Hippocampal formation (tissue), 2 donors: ENCODE measurements at regions not wholly inside any gene's neighbourhood (a gene's known extent, or its start where the extent isn't known, plus 50 kb on each side); places are given as distances from the start of the nearest gene placed in this dataset.
"Not testable (repeated sequence)": the region's sequence is repeated elsewhere in the genome, so short reads cannot be mapped to it uniquely, and the experiment has no call there.

ENCODE experiments used
- DNase-seq, 2 donors: peaks; one replicate each; lab custom pipeline; 2025; lab: John Stamatoyannopoulos, UW

DNA sequence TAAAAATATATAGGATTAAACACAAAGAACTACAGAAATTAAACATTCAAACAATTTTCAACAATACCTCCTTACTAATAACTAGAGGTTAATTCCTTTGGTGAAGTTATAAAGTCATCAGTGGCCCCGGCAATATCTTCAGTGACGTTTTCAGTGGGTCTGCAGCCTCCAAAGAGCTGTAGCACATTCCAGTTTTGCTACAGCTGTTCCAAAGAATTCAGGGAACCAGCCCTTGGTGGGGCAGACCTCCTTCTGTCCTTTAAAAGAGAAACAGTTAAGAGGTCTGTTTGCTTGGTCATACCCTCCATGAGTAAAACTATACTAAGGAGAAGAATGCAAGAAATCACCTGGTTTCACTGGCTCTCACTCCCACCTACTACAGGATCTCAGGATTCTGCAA, 99.2 kb upstream of the ZDHHC17 start:
- no peak for DNase-seq

DNA sequence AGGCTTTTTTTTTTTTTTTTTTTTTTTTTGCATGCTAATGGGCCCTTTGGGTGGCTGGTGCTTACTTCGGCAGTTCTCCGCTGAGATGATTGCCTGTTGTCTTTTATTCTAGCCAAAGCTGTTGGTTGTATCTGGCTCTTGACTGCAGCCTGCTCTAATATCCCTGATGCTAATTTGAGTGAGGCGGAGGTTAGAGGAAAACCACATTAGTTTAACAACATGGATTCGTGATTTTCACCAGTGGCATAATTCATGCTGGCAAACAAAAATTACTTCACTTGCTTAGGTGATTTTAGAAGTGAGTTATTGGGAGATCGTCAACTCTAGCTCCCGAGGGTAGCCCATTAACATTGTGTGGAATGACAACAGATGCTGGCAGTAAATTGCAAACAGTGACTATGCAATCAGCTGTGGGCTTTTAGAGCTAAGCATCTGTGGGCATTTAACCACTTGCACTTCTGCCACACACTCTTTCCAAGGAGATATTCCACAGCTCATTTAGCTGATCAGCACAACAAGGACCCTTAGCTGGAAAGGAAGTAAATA, 97.6 kb upstream of the ZDHHC17 start:
- no peak for DNase-seq

DNA sequence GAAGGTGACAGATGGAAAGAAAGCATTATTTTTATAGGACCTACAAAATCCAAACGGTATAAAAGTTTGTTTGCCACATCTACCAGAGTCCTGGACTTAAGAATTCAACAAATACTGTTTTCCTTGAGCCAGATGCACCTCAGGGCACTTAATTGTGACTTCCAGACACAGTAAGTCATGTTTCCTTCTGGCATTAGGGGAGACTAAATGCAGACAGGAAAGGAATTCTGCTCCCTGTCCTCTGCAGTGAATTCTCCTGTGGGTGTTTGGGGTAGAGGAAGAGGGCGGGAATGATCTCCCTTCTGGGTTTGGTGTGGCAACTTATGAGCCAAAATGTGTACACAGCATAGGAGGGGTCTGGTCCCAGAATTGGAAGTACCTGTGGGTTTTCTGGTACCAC, 93.9 kb upstream of the ZDHHC17 start:
- no peak for DNase-seq

DNA sequence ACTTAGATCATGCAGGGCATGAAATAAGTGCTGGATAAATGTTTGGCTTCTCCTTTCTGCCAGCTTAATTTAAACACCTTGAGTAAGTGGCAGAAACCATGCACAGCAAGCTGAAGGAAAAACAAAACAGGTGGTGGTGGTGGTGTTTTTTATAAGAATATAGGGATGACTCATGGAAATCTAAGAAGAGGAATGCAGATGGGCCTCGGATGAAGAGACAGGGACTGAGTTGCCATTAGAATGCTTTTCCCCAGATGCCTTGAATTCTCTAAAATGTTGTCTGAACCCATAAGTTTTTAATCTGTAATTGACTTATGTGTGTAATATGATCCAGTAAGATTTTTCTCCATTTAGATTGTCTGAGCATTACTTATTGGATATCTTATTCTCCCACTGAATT, 93.1 kb upstream of the ZDHHC17 start:
- DNase-seq, result no peak

DNA sequence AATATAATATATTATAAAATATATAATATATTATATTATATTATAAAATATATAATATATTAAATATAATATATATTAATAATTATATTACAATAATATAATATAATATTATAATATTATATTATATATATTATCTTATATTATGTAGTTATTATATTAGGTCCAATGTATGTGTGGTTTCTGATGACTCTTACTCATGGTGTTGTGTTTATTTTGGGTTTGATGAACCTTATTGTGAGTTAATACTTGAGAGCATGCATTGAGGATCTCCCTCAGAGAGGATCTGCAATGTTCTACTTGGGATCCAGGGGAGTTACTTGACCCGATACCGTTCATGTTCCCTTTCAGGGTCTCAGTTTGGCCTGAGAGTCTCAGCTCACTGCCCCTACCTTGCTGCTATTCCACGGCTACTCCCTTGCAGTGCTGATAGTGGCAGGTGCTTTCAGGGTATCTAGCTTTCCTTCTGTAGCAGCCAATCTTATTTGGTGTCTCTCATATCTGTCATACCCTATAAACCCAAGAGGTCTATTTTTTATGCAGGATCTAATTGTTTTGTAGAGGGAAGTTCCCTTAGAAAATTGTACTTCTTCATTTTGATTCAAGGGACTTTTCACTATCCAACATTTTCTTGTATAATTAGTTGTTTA, 89.1 kb upstream of the ZDHHC17 start:
- DNase-seq, result no peak

DNA sequence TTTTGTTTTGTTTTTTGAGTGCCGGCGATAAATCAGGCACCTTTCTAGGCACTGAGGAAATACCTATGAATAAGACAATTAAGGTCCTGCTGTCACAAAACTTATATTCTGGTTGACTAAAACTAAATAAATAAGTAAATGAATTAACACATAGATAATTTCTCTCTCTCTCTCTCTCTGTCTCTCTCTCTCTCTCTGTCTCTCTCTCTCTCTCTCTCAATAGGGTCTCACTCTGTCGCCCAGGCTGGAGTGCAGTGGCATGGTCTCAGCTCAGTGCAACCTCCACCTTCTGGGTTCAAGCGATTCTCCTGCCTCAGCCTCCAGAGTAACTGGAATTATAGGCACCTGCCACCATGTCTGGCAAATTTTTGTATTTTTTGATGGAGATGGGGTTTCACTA, 87.7 kb upstream of the ZDHHC17 start:
- not testable (repeated sequence) for DNase-seq

DNA sequence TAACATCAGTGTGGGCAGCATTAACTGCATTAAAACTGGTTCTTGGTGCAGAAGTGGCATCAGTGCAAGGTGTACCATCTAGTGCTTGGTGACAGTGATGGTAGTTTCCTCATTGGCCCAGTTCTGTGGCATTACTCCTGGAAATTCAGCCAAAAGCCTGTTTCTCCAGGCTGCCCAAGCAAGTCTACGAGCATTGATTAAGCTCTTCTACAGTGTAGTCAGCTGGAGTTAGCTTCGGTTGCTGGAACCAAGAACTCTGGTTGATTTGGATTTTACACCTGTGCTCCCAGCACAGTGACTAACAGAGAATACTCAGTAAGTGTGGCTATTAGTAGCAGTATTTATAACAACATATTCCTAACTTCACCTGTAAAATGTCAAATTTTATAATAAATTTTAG, 84.9 kb upstream of the ZDHHC17 start:
- DNase-seq, result no peak

DNA sequence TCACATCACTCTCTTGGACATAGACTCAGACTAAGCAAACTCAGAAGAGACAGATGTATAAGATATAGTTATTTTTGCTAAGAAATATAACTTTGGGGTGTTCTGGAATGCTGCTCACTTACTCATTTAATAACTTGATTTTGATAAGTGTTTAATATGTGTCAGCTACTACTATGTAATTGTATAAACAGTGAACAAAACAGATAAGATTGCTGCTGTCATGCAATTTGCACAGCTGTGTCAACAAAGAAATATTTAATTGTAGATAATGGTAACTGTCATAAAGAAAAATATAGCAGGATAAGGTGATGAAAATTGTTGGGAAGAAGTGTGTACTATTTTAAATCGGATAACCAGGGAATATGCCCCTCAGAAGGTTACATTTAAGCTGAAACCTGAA, 84.1 kb upstream of the ZDHHC17 start:
- DNase-seq, result no peak

DNA sequence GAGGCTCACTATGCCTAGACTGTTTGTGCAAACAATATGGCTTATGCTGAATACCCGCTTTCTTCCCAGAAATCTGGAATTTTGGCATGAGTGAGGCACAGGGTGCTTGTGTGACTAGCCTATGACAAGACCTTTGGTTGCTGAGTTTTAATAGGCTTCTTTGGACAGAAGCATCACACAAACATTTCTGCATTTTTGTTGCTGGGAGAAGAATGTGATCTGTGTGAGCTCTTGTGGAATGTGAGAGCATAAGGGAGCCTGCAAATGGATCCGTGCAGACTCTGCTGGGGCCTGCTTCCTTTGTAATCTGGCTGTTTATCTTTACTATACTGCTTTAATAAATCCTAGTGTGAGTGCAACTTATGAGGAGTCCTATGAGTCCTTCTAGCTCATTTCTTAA, 83.0 kb upstream of the ZDHHC17 start:
- DNase-seq, result no peak

DNA sequence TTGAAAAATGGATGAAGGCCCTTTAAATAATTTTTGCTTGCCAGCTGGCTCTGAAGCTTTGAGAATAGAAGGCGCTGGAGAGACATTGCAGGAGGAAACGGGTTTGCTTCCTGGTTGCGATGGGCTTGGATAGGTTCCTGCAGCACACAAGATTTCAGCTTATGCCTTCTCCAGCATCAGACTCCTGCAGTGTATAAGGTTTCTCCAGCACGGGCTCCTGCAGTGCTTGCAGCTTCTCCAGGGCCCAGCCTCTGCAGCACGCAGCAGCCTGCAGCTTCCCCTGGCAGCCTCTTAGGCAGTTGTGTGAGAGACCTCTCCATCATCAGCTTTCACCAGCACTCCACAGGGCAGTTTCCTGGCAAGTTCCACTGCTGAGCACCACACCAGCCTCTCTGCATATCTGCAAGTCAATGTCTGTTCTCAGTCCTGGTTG, 78.7 kb upstream of the ZDHHC17 start:
- DNase-seq, result peak; percentile 25 to 37

DNA sequence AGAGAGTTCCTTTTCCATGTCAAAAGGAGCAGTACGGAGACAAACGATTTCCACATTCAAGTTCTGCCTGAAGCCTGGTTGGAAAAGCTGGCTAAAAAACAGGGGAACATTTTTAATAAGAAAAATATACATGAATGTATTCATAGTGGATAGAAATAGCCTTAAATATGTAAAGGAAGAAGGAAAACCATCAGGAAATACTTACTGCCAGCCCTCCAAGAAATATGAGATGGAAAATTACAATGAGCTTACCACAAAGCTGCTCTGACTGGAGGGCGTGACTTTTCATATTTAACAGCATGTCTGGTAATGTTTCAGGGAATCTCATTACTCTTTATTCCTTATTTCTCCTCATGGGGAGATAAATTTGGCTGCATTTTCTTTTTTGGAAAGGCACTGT, 75.9 kb upstream of the ZDHHC17 start:
- no peak for DNase-seq

DNA sequence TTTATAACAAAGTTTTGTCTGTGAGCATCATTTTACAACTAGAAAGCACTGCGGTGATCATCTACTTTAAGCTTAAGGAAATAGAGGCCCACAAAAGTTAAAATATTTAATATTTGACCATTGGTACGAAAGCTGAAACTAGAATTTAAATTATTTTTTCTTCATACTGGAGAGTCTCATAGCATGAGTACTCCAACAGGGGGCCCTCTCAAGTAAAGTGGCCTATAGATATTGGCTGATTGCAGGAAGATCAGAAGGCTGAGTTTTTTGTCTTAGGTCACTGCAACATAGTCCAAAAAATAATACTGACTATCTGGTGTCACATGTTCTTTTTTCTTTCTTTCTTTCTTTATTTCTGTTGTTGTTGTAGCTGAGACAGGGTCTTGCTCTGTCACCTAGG, 75.3 kb upstream of the ZDHHC17 start:
- DNase-seq, result no peak

DNA sequence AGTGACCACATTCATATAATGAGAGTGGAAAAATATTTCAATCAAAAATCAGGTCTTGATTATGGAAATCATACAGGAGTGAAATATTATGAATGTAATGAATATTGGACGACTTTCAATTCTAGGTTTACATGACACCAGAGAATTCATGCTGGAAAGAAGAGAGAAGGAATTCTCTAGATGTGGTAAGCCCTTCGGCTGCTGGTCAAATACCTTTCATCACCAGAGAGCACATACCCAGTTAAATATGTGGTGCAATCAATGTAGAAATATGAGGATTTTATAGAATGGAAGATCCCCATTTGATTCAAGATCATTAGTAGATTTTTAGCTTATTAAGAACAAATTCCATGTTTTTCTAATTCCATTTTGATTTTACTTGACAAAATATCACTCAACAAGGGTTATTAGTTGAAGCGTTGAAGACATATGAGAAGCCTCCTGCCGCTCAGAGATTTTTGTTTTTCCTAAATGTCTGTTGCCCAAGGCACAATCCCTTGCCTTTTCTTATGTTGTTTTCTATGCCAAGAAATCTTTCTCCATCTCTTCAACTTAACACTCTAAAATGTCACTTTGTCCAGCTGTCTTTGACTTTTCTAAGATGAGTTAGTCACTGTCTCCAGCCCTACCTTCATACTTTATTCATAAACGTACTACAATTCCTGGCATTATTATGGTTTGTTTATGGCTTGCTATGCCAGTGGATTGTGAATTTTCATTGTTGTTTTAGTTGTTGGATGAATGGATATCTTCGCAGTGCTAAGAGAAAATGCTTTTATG, 72.8 kb upstream of the ZDHHC17 start:
- DNase-seq, result no peak

DNA sequence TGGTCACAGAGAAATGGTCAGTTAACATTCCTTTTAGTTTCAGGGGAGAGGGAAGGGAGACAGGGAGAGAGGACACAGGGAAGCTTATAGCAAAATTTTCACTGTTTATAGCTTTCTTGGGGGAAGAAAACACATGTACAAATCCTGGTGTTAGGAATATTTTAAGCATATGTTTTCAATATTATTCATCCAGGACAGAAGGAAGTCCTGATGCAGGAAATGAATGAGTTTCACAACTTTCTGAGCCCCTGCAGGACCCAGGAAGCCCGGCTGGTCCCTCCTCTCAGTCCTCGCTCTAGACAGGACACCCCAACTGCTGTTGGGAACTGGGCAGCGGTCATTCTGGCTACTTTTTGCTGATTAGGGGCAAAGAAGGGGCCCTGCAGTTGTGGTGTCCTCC, 71.1 kb upstream of the ZDHHC17 start:
- no peak for DNase-seq

DNA sequence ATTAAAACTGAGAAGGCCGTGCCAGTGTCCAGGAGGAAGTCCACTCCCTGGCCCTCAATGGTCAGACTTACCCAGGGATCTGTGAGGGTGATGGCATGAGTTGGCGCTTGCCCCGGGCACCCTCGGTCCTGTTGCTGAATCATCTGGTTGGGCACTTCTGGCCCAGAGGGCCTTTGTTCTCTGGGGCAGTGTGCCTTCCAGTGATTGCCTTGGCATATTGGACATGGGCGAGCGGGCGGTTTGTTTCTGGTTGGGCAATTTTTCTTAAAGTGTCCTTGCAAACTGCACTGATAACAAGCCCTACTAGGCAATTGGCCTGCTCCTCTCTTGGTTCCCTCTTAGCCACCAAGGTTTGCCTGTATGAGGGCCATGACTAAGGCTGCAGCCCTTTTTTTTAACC, 69.5 kb upstream of the ZDHHC17 start:
- no peak for DNase-seq

DNA sequence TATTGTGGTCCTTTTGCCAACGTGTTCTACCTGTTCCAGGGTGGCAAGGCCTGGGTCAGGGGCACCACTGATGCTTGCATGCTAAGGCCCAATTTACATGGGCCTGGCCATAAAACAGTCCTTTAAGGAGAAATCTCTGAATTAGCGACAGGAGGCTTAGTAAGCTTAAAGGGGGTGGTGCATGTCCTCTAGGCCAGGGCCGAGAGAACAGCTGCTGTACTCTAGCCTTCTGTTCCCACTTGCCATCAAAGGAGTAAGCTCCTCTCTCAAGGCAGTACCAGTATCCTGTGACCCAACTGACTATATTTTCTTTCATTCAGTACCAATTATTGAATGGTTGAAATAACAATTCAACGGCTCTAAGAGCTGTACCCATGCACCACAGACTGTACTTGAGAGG, 67.7 kb upstream of the ZDHHC17 start:
- no peak for DNase-seq

DNA sequence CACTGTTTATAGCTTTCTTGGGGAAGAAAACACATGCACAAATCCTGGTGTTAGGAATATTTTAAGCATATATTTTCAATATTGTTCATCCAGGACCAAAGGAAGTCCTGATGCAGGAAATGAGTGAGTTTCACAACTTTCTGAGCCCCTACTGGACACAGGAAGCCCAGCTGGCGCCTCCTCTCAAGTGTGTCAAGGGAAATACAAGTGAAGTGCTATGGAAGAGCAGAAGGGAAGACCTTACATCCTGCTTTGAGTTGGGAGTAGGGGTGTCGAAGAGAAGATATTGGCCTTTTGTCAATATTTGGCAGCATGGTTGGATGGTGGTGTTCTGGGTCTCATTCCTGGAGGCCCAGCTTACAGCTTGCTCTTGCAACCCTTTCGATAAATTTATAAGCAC, 66.1 kb upstream of the ZDHHC17 start:
- DNase-seq, result no peak

DNA sequence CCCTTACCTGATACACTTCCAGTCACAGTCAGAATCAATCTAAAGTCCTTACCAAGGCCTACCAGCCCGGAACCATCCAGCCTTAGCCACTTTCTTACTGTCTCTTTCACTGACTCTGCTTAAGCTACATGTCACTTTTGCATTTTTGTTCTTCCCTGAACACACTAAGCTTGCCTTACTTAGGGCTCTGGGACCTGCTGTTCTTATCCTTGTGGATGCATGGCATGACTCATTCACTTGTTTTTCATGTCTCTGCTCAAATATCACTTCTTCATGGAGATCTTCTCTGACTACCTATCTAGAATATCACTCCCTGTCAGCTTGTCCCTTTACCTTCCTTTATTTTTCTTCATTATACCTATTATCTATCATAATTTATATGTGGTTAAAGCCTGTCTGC, 65.6 kb upstream of the ZDHHC17 start:
- no peak for DNase-seq

DNA sequence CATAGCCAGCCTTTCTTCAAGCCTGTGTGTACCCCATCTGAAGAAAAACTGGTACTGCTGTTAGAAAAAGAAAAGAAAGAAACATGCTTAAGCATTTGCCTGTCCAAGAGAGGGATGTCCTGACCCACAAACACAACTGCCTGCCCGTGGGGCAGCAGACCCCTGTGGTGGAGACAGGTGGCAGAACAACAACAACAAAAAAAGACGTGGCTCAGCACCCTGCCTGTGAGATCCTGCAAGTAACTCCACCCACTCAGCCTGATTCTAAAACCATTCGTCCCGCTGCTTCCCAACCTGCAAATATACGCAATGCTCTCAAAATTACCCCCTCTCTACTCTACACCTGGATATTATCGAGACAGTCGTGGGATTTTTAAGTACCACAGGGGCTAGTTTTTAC, 64.9 kb upstream of the ZDHHC17 start:
- no peak for DNase-seq

DNA sequence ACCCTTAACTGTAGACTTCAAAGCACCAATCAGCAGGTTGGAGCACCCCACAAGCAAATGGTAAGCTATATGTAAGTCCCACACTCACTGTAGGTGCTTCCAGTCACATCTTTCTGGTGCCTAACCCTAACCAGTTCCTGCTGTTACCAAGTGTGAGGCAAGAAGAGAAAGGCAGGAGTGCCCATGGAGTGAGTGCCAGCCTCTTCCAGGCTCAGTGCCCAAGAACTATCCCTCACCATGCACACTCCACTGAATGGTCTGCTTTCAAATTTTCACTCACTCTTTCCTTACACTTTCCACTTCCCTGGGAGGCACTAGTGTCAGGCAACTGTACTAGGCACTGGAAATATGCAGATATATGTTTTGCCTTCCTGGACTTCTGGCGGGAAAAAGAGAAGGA, 62.2 kb upstream of the ZDHHC17 start:
- no peak for DNase-seq

DNA sequence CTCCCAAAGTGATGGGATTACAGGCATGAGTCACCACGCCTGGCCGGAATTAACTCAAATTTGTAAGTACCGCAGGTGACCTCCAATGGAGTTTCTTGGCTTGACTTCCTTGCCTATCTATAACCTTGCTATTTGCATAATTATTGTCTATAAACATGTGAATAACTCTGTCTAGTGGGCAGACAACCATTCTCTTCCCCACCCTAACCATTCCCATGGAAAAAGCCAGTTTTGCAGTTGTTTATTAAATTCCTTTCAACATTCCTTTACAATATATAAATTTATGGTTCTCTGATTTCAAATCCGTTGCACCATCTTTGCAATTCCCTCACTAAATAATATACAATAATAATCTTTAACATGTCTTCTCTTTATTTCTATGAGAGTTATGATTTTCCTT, 61.0 kb upstream of the ZDHHC17 start:
- DNase-seq, result no peak

DNA sequence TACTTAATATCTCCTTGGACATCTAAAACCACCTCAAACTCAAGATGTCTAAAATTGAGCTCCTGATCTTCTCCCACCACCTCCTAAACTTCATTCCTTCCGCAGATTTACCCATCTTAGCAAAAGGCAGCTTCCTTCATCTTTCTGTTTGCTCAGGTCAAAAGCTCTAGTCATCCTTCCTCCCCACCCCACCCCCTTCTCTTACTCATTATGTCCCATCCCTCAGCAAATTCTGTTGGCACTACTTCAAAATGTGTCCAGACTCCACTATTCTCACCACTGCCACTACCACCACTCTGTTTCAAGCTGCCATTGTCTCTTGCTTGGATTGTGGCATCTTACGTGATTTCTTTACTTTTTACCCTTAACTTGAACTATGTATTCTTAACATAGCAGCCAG, 59.2 kb upstream of the ZDHHC17 start:
- no peak for DNase-seq

DNA sequence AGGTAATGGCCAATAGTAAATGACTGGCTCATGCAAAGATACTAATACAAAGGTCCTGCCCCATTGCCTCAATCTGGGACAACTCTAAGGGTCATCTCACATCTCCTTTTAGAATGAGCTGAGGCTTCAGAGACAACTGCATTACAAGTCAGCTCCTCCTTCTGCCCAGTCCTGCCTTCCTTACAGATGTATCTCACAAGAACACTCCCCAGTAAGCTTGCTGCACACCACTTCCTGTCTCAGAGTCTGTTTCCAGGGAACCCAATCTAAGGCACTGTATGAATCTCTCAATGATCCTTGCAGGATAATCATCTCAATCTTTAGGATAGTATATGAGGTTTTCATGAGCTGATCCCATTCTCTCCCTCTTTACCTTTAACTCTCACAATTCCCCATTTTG, 57.8 kb upstream of the ZDHHC17 start:
- no peak for DNase-seq

DNA sequence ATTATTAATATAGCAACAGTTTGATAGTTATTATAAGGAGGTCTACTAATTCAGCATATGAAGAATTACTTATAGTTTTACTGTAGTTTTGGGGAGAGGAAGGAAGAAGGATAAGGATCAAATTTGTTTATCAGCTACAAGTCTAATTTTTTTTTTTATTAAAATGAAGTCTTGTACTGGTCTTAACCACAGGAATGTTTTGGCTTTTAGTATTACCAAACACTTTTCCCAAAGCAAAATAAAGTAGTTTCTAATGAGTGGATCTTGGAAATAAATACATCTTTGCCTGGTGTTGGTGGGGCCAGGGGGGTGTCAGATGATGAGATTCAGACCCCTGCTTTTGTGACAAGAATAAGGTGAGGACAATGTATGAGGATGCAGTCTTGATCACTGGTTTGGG, 57.2 kb upstream of the ZDHHC17 start:
- no peak for DNase-seq
